Mucosa of gallbladder (tissue), 1 donor: ENCODE measurements at regions not wholly inside any gene's neighbourhood (a gene's known extent, or its start where the extent isn't known, plus 50 kb on each side); places are given as distances from the start of the nearest gene placed in this dataset.

Source experiments
- DNase-seq: peaks from one replicate; pipeline ENCODE4 v3.0.0-alpha.2; 2020; ENCODE audit warnings: low spot score
- donor health status: DM: no; HTN: no; CAD: no.

DNA sequence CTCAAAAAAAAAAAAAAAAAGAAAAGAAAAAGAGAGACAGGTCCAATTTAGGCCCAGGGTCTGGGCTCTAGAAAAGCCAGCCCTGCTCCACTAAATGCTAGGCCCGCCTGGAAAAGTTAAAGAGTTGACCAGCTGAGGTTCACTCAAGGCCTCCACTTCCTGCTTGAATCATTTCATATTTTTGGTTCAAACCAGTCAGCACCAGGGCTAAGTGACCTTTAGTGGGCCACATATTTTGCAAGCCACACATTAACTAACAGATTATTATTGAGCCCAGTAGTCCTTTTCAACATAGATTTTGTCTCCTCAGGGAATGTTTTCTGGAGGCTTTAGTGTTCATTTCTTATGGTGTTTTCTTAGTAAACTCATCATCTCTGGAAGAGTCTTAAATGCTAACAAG, 156.6 kb downstream of the TLR4 start:
- no peak for DNase-seq

DNA sequence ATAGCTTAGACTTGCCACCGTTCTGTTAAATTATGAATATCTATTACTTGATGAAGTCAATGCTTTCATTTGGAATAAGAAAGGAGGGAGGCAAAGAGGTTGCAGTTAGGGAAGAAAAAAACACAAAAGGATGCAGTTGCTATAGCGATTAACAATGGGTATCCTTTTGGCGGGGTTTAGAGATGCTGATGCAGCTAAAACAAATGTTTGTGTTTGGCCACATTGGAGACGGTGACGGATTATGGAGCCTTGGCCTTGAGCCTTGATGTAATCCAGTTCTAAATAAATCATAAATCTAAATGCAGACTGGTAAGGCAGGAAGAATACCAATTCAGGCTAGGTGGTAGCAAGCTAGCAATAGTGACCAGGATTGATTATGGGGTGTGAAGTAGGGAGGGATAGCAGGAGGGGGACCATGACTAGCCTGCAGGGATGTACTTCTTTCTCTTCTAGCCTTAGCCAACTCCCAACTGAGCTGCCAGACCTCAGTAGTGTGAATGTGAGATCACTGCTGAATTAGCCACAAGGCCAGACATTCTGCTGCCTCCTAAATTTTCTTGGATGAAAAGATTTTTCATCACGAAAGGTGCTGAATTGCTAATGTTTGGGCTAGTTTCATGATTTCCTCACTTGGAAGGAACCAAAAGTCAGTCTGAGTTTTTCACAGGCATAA, 160.3 kb downstream of the TLR4 start:
- no peak for DNase-seq

DNA sequence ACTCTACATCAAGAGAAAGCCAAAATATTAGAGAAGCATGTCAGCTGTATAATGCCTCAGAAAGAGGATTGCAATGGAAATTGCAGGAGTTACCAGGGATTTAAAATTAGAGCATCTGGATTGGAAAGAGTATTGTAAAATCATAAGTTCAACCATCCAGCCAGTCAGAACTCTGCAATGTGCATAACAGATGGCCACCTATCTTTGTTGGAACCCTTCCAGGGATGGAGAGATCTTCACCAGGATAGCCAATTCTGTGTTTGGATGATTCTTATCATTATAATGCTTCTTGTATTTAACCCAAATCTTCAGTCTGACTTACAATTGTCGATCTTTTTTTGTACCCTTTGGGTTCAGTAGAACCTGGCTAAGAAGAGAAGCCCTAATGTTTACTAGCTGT, 164.4 kb downstream of the TLR4 start:
- no peak for DNase-seq

DNA sequence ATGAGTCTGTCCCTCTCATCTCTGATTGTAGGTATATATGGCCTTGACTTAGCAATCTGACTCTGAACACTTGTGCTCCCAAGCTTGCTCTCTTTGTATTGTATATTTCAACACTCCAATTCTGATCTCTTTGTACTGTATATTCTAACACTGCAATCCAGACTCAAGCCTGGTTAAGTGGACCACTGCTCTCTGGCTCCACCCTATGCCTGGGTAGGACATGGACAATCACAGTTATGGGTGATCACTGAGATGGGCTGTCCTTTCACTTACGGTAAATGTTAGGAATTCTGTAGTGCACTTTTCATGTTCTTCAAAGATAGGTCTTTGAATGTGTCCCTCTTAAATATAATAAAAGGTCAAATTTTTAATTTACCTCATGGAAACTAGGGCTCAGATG, 165.1 kb downstream of the TLR4 start:
- no peak for DNase-seq

DNA sequence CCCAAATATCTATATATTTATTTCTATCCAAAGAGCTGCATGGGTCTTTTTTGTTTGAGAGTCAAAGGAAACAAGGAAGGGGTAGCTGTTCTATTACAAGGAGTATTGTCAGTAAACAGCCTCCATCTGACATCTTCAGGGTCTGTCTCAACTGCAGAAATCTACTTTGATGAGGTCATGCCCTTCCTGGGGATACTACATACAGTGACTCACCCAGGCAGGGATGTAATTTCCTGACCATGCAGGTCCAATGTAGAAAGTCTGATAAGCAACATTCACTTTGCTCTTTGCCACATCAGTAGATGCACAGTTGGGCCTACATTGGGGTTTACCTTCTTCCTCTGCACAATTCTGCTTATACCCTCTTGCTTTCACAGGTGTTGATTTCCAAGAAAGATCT, 165.5 kb downstream of the TLR4 start:
- DNase-seq: no peak

DNA sequence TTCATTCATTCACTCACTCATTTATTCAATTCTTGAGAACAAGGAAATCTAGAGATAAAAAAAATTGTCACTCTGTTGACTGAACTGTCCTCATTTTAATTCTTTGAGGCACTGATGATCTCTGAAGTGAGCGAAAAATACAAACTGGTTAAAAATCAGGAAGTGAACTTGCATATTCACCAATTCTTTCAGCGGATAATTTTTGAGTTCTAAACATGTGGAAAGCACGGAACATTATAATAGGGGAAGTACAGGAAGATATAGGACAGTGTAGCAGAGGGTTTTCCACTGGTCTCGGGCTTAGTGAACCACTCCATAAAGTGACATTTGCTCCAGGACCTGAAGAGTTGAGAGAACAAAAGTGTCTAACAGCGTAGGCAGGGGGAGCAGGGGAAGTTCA, 169.5 kb downstream of the TLR4 start:
- no peak for DNase-seq

DNA sequence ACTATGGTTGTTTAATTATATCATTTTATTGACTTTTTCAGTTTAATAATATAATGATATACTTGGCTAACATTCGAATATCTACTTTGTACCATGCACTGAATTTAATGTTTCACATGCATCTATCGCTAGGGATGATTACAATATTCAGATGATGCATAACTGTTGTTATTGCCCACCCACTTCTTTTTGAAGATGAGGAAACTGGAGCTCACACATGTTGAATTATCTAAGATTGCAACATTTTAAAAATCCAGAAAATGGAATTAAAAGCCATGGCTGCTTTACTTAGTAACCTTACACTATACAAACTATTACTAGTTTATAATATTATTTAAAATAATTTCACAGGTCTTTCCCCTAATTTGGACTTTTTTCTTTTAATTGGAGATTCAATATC, 171.7 kb downstream of the TLR4 start:
- DNase-seq: no peak

DNA sequence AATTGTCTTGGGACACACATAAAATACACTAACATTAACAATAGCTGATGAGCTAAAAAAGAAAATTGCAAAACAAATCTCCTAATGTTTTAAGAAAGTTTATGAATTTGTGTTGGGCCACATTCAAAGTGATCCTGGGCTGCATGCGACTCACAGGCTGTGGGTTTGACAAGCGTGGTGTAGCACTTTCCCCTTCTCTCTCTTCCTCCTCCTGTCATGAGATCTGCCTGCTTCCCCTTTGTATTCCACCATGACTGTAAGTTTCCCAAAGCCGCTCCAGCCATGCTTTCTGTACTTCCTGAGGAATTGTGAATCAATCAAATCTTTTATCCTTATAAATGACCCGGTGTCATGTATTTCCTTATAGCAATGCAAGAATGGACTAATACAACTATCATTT, 178.0 kb downstream of the TLR4 start:
- no peak for DNase-seq

DNA sequence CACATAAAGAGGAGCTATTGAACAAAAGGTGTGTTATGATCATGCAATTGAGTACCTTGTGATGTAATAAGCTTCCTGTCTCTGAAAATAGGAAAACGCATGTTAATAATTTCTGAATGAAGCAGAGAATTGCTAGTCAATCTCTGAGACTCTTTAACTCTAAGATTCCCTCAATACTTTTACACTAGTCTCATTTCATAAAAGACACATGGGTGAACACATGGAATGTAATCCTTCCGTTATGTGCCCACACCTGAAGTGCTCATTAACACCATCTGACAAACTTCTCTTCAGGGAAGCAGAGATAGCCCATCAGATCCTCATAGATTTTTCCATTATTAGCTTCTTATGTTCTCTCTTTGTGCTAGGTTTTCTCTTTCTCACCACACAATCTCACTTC, 182.4 kb downstream of the TLR4 start:
- DNase-seq: no peak

DNA sequence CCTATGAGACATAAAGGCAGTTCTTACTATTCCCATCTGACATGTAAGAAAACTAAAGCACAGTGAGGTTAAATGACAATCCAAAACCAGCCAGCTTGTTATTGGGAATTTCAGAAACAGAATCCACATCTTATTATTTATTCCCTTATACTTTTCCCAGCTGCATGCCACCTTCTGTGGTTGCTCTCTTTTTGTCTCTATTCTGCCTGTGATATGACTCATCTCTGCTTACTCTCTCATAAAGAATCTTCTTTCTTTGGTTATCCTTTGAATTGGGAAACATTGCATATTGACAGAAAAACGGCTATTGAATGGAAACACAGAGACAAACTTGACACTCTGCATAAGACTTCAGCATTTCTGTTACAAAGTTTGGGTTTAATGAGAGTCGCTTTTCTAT, 183.2 kb downstream of the TLR4 start:
- no peak for DNase-seq

DNA sequence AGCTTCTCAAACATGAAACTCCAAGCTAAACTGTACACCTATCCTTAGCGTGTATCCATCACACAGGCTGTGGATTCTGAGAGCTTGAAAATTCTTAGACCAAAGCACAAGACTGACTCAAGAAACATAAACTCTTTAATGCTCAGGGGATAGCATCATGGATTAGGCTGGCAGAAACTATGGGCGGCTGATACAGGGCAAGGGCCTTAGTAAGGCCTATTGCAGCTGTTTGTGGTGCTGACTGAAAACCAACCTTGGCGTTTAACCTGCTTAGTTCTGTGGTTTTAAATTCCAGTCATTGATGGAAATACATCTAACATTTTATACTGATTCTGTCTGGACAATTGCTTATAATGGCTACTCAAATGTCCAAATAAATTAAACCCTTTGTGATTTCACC, 183.7 kb downstream of the TLR4 start:
- no peak for DNase-seq

DNA sequence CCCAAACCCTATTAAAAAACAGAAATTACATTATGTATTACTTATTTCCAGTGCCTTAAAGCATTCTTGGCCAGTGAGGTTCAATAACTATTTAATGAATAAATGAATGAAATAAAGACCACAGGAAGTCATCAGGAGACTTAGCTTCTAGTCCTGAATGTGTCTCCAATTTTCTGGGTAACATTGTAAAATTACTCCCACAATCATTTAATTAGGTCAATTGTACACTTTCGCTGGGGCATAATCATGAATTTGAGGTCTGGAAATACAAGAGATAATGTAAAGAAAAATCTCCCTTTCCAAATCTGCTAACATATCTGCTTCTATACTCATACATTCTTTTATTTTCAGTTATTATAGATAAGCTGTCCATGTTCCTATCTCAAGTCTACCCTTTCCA, 199.2 kb downstream of the TLR4 start:
- no peak for DNase-seq

DNA sequence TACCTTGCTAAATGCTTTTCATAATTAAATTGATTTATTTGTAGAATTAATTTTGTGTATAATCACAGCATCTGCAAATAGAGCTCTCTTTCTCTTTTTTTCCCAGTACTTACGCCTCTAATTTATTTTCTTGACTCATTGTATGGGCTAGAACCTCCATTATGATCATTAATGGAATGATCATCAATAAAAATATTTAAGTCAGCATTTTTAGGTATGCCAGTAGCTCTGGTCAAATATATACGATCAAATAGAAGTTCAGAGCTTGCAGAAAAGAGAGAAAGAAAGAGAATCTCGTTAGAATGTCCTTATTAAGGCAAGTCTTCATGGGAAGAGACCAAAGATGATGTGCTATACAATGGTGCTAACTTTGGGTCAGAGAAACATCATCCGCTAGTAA, 202.6 kb downstream of the TLR4 start:
- DNase-seq: no peak

DNA sequence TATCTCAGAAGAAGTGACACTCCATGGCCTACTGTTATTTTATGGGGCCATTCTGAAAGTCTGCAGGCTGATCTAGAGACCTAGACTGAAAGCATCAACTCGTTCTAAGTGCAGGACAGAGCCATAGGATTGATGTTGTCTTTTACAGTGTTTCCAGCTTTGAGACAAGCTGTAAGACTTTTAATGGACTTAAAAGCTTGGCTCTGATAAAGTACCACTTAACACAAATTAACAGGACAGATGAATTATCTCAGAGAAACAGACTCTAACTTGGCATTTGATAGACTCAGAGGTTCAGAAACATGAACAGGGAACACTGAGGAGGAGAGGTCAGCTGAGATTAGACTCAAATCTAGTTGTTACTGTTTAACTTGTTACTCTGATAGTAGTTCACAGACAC, 203.2 kb downstream of the TLR4 start:
- DNase-seq: no peak

DNA sequence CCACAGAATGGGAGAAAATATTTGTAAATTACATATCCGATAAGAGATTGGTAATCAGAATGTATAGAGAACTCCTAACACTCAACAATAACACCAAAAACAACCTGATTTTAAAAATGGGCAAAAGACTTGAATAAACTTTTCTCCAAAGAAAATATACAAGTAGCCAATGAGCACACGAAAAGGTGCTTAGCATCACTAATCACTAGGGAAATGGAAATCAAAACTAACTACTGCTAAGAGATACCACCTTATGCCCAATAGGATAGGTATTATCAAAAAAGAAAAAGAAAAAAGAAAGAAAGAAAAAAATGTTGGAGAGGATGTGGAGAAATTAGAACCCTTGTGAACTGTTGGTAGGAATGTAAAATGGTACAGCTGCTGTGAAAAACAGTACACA, 212.1 kb downstream of the TLR4 start:
- no peak for DNase-seq

DNA sequence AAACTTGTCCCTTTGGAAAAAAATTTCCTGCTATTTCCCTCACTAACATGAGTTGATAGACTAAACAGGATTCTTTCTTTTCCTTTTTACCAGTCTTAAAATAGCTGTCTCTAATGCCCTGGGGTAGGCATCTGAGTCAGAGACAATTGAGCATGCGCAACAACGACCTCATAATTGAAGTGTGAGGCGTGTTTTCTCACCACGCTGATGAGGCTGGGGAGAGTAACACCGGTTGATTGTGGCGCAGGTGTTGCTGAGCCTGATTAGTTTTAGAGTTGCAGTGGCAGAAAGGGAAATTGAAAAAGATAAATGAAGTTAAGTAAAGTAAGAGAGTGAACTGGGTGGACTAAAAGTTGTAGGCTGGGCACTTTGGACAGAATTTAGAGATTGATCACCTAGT, 213.7 kb downstream of the TLR4 start:
- no peak for DNase-seq

DNA sequence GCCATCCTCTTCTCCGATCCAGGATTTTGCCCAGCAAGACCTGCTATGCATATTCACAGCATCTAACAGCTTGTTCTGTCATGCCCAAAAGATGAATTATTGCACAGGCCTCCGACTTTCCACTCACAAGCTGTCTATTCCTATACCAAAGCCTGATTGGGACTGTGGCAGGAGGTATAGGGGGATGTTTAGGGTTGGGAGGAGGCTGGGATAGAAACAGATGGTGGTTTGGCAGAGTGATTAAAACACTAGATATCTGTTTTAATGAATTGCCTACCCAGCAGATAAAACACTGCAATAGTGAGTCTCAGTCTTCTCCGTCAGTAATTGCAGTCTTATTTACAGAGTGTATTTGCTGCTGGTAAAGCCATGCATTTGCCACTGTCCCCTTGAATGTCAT, 215.3 kb downstream of the TLR4 start:
- DNase-seq: no peak

DNA sequence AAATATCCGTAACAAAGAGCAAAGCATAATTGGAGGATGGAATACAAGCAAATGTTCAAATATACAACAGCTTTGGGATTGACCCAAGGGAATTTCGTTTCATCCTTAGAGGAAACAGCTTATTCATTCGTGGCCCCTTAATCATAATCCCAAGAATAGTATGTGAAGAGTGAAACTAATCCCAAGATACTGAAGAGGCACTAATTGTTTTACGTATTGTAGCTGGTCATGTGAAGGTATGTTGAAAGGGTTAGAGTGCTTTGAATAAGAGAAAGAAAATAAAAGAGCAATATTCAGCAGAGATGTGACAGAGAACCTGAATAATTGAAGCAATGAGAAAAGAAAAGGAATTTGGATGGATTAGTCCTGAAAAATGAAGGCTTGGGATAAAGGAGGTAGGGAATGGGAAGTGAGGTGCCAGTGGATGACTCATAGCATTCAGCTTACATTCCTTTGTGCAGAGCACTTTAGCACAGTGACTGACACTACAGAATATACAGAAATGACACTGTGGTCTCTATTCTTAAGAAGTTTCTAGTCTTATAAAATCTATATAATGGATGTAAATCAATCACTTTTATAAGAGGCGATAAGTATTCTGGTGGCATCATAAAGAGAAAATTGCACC, 221.9 kb downstream of the TLR4 start:
- no peak for DNase-seq

DNA sequence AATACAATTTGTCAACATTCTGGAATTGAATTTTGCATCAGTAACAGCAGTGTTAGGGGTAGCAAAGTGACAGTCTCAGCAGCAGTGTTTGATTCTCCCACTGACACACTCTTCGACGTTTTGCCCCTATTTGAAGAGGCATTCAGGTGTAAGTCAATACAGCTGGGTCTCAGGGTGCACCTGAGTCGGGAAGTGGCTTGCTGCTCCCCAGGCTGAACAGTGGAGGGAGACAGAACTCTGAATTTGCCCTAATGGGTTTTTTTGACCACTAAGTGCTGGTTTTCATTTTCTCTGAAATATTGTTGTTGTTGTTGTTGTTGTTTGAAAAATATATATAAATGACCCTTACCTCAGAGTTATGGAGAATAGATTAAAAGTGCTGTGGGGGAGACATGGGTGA, 223.2 kb downstream of the TLR4 start:
- no peak for DNase-seq

DNA sequence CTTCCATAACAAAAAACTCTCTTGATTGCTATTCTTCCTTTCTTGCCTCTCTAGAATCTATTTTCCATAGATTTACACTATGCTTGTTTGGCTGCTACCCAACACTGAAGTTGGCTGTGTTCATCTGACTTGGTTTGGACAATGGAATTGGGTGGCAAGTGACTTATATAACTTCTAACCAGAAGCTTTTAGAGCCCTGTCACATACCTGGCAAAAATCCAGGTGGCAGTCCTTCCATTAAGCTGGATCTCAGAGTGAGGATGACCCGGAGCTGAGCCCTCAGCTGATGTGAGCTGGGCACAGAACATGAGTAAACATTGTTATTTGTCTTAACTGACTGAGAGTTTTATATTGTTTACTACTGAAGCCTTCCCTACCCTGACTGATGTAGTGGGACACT, 225.7 kb downstream of the TLR4 start:
- DNase-seq: no peak

DNA sequence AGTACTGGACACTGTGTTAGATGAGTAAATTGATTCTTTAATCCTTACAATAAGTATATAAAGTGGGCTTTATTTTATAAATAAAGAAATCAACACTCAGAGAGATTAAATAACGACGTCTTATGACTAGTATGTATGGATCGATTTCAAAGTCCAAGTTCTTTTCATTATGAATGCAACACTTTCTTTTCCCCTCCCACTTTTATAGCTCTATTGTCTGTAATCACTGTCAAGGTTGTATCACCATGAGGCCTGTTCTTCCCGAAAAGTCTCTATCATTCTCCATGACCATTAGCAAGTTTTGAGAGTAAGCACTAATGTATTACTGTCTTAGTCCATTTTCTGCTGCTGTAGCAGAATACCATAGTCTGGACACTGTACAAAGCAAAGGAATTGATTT, 228.4 kb downstream of the TLR4 start:
- DNase-seq: no peak

DNA sequence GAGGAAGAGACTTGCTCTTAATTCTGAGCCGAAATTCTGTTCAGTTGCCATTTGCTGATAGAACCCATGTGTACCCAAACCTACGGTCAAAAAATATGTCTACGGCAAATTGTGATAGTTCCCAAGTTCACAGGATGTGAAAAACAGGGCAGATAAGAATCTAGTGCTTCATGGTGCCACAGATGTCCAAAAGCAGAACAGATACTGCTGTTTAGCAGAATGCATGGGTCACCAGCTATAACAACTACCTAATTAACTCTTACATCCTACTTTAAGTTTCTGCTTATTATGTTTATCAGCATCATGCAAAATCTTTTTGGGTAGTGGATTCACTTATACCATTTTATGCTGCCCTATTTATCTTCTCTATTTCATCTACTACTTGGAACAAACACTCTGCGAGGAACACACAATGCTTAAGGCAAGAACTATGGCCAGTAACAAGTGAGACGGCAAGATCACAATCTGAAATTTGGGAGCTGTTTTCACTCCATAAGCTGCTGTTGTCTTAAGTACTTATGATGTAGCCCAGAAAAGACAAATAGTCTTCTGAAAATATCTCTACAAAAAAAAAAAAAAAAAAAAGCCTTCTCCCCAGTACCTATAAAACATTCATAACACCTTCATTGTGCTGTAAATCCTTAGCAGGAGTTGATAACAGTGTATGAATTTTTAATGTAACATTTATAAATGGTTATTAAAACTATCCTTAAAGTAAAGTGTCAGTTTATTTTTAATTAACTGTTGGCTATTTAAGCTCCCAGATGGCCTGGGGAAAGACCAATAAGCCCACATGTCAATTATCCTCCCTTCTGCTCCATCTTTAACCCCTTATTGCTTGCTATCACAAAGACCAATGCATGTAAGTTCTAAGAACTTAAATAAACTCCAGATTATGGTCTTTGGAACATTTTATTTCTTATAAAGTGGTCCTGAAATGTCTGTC, 232.3 kb downstream of the TLR4 start:
- DNase-seq: no peak

DNA sequence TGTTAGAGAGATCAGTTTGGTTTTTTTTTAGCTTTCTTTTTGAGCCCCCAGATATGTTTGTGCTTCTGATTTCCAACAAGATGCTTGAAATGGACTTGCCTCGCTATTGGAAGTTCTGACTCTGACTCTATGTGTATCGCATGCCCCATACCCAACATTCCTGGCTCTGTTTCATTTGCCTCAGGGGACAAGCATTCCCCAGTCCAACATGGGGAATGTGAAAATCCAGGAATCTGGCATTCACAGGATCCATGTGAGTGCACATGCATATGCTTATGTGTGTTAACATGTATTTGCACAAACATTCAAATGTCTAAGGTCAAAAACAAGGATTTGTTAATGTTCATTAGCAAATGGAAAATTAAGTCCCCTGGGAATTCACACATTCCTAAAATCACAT, 233.9 kb downstream of the TLR4 start:
- no peak for DNase-seq
